ENCODE measurements at regions not wholly inside any gene's neighbourhood (a gene's known extent, or its start where the extent isn't known, plus 50 kb on each side); places are given as distances from the start of the nearest gene placed in this dataset.

DNA sequence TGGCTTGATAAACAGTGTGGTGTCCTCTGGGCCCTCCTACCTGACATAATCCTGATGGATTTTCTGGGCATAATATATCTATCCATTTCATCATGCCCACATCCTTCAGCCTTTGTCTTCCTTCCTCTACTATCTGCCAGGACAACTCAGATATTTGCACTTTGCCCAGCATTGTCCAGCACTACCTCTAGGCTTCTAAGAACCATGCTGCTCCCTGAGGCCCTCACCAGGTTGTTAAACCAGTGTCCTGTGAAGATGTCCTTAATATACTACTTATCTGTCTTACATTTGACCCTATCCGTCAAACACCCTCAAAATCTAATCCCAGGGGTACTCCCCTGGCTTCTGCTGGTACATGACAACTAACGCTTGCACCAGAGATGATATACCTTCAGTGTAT lies 58.2 kb upstream of the MAML3 start:
- DNase-seq (ENCODE audit: low read depth): no peak

DNA sequence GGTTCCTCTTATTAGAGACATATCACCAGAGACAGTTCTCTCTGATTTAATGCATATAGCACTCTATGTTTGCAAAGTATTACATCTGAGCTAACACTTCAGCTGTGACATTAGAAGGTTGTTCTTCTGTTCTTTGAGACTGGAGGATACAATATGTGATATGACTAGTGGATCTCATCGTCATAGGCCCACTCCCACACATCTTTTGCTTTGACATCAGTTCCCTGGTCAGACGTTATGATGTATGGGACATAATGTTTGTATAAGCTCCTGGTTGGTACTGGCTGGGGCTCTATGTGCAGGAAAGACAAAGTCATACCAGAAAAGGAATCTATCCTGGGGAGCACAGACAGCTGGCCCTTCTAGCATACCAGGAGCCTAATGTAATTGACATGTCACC lies 57.7 kb upstream of the MAML3 start:
- DNase-seq (ENCODE audit: low read depth): no peak

DNA sequence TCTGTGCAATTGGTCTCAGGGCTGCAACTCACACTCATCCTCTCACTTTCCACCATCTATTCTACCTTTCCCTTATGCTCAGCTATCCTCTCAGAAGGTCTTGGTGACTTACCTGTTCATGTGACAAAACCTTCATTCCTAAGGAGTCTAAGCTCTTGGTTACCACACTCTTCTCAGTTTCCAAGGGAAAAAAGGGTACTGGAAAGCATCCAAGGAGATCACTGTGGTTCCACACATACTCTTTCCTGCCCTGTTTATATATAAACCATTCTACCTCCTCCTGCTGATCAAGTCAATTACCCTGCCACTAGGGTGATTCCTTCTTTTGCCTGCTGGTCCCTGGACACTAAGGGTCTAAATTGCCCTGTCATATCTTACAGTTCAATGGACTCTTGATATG lies 57.2 kb upstream of the MAML3 start:
- no peak for DNase-seq (ENCODE audit: low read depth)

DNA sequence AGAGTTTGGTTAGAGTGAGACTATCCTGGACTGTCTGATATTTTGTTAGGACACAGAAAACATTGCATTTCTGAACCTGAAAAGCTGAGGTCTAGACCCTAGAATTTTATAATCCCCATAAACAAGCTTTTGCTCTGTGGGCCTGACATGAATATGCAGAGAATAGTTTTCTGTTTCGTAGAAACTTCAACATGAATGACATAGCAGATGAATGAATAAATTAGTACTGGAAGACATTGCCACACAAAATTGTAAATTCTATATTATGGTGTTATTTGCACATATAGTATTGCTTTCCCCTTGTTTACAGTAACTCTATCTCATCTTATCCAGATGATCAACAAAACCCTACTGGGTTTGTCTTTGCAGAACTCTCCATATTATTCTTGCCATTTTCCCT lies 54.9 kb upstream of the MAML3 start:
- no peak for DNase-seq (ENCODE audit: low read depth)

Measured in activated T-helper 9 cell treated with anti-CD3 and anti-CD28 coated beads, Interleukin-2, amount 50 U/mL, for 16 hours (primary cell).